ENCODE measurements at regions not wholly inside any gene's neighbourhood (a gene's known extent, or its start where the extent isn't known, plus 50 kb on each side); places are given as distances from the start of the nearest gene placed in this dataset.

DNA sequence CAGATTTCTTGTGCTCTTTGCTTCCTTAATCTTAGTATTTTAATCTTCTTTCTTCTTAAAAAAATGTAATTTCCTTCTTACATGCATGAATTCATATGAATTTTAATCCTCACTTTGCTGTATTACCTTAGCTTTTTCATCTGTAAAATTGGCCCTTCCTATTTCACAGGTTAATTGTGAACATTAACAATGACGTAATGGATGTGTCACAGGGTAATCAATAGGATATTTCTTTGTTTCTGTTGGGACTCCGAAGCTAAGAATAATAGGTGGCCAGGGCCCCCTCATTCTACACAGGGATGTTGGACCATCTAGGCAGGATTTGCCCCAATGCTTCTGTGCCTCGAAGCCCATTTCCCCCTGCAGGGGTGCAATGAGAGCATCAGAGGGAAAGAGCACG lies 187.4 kb upstream of the NFIB start:
- H3K9me3 Mint-ChIP-seq, result peaks cover 2 to 3% of the 10 kb centered on the region in 2 donors
- H3K36me3 Mint-ChIP-seq, result no peaks in the 10 kb centered on the region
- H3K27ac Mint-ChIP-seq, result no peak overlapping the region
- H3K4me3 Mint-ChIP-seq, result no peak overlapping the region
- ATAC-seq (replicated peaks), result no peak
- H3K27me3 Mint-ChIP-seq, result peaks cover 5 to 6% of the 10 kb centered on the region in 2 donors
- DNase-seq, result no peak
- H3K4me1 Mint-ChIP-seq, result peaks cover 0 to 5% of the 10 kb centered on the region in 2 donors

DNA sequence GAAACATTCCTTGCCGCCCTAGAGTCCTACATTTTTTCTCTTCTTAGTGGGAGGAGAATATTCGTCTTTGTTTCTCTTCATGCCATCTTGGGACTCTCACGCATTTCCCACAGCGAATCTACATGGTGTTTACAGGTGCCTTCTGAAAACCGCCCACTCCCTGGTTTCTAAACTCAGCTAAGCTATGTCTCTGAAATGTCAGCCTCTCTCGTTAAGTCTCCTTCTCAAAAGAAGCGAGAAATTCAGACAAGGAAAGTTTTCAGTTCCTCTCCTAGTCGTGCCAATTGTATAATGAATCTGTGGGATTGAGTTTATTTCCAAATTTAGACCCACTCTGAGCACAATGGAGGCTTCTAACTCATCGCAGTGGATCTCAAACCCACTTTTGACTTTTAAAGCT lies 186.8 kb upstream of the NFIB start:
- H3K9me3 Mint-ChIP-seq, result peaks cover 2 to 3% of the 10 kb centered on the region in 2 donors
- ATAC-seq (replicated peaks), result peak; percentile 27 to 31

DNA sequence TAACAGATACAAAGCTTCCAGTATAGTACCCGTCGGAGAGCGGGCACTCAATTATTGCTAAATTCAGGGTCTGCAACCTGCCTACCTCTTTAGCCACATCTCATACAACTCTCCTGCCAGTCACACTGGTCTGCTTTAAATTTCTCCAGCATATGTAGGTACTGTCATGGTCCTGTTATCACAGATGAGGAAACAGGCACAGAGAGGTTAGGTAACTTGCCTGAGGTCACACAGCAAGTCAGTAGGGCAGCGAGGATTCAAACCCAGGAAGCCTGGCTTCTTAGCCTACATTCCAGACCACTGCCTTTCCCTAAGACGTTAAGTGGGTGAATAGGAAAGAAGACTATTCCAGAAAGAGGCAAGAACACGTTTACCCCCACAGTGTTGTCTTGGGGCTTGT lies 186.0 kb upstream of the NFIB start:
- Mint-ChIP-seq H3K9me3 (peaks cover 2 to 3% of the 10 kb centered on the region in 2 donors), H3K27ac (no peak overlapping the region), H3K36me3 (no peaks in the 10 kb centered on the region), H3K27me3 (peaks cover 3 to 5% of the 10 kb centered on the region in 2 donors), H3K4me1 (peaks cover 0 to 5% of the 10 kb centered on the region in 2 donors), H3K4me3 (no peak overlapping the region)
- DNase-seq, result no peak
- no peak for ATAC-seq (replicated peaks)

More for the DNA sequence above, 186.8 kb upstream of the NFIB start:
- H3K27ac Mint-ChIP-seq, result no peak overlapping the region
- H3K36me3 Mint-ChIP-seq, result no peaks in the 10 kb centered on the region
- no peak overlapping the region for H3K4me3 Mint-ChIP-seq
- peaks cover 3 to 5% of the 10 kb centered on the region in 2 donors for H3K27me3 Mint-ChIP-seq
- H3K4me1 Mint-ChIP-seq, result peaks cover 0 to 5% of the 10 kb centered on the region in 2 donors
- no peak for DNase-seq

DNA sequence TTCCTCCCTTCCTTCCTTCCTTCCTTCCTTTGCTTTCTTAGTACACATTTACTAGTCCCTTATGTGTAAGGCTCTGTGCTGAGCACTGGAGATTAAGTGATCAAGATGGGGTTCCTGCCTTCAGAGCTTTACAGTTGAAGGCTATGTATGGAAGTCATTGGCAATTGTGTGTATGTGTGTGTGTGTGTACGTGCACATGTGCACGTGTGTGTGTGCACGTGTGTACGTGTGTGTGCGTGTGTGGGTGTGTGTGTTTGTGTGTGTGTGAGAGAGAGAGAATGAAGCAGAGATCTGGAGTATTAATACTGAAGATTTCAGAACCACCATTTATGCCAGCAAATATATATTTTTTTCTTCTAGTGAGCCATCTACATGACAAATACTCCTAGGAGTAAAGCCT lies 184.9 kb upstream of the NFIB start:
- Mint-ChIP-seq H3K4me1 (peaks cover 0 to 5% of the 10 kb centered on the region in 2 donors), H3K36me3 (no peaks in the 10 kb centered on the region), H3K27ac (no peak overlapping the region), H3K4me3 (no peak overlapping the region), H3K9me3 (peaks cover 2 to 3% of the 10 kb centered on the region in 2 donors), H3K27me3 (peaks cover 3 to 9% of the 10 kb centered on the region in 2 donors)
- no peak for DNase-seq
- no peak for ATAC-seq (replicated peaks)

DNA sequence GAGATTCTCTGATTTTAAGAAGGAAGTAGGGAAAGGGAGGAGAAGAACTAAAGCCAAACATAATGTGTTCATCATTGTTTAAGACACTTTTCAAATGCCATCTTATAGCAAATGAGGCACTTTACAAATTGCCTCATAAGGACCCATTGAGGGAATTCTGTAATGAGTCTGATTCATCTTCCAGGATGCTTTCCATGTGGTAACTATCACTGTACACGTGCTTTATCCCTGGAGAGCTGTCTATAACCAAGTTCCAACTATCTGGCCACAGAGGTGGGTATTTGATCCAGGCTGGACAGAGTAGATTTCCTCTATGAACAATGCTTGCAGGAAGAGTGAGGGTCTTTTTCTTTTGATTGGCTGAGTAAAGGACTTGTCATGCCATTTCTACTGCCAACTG lies 183.5 kb upstream of the NFIB start:
- Mint-ChIP-seq H3K36me3 (no peaks in the 10 kb centered on the region), H3K9me3 (peaks cover 0 to 3% of the 10 kb centered on the region in 2 donors)

DNA sequence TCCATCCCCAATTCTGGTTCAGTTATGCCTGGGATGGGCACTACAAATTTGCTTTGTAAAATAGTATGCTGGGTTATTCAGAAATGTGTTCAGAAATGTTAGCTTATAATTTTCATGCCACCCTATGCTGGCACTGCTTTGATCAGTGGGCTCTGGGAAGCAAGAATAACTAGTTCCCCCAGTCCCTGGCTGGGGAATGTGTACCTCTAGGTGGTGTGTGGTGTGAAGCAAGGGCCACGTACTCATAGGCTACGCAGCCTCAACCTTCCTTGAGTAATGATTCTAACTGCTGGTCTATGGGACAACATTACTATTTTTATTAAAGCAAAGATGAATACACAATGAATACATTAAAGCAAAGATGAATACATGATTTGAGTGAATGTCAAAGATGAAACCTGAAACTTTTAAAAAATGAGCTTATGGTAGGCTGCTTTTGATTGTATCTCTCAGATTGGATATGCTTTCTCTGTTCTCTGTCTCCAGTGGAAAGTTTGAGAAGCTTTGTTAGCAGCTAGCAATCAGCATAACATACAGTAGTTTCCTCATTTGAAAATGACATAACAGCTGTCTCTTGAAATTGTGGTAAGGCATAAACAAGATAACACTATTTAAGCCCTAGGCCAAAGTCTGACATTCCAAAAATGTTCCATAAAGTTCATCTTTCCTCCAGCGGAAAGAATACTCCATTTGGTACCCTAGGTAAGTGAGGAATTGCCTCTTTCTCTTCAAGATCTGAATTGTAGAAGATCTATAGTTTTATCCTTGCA lies 174.7 kb upstream of the NFIB start:
- H3K36me3 Mint-ChIP-seq, result no peaks in the 10 kb centered on the region
- peaks cover 0 to 5% of the 10 kb centered on the region in 2 donors for H3K27me3 Mint-ChIP-seq
- H3K4me3 Mint-ChIP-seq, result no peak overlapping the region
- H3K27ac Mint-ChIP-seq, result no peak overlapping the region
- peaks cover 0 to 1% of the 10 kb centered on the region in 2 donors for H3K9me3 Mint-ChIP-seq
- ATAC-seq (replicated peaks), result no peak
- no peaks in the 10 kb centered on the region for H3K4me1 Mint-ChIP-seq
- no peak for DNase-seq

More for the DNA sequence above, 183.5 kb upstream of the NFIB start:
- DNase-seq, result no peak
- Mint-ChIP-seq H3K4me3 (no peak overlapping the region), H3K27ac (no peak overlapping the region), H3K4me1 (peaks cover 0 to 5% of the 10 kb centered on the region in 2 donors), H3K27me3 (peaks cover 3 to 9% of the 10 kb centered on the region in 2 donors)
- ATAC-seq (replicated peaks), result no peak

DNA sequence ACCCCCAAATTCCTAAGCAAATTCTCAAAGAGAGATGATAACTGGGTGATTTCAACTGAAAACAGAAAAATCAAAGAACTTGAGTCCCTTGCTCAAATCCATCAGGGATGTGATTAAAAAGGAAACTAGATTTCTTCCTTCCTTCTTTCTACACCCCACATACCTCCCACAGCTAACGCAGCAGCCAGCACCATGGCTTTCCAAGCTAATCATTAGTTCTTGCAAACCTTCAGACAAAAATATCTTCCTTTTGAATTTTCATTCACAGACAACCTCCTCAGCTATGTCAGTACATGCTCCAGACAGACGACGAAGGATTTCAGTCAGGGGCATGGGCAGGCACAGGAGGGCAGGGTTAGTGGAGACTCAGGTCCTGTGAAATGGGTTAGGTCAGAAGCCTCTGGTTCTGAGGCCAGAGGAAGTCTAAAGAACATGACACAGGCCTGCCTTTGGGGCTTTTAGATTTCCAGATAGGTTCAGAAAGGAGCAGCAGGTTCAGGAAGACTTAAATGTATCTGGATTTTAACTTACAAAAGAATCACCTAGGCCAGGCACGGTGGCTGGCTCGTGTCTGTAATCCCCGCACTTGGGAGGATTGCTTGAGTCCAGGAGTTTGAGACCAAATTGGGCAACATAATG lies 173.7 kb upstream of the NFIB start:
- H3K4me3 Mint-ChIP-seq, result no peak overlapping the region
- no peak overlapping the region for H3K27ac Mint-ChIP-seq
- no peaks in the 10 kb centered on the region for H3K4me1 Mint-ChIP-seq
- ATAC-seq (replicated peaks) (no peak), DNase-seq (no peak)
- H3K9me3 Mint-ChIP-seq, result peaks cover 0 to 1% of the 10 kb centered on the region in 2 donors
- H3K36me3 Mint-ChIP-seq, result no peaks in the 10 kb centered on the region
- H3K27me3 Mint-ChIP-seq, result peaks cover 0 to 5% of the 10 kb centered on the region in 2 donors

DNA sequence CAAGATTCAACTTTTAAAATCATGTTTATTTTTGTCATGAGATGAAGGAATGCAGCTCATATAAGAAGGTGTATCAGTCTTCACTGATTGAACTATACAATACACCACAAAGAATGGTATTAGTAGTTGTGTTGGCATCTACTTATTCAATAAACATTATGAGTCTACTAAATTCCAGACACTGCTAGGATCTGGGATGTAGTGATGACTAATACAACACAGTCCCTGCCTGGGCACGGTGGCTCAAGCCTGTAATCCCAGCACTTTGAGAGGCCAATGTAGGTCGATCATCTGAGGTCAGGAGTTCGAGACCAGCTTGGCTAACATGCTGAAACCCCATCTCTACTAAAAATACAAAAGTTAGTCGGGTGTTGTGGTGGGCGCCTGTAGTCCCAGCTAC lies 171.4 kb upstream of the NFIB start:
- DNase-seq, result no peak
- no peak for ATAC-seq (replicated peaks)
- Mint-ChIP-seq H3K9me3 (no peaks in the 10 kb centered on the region), H3K36me3 (no peaks in the 10 kb centered on the region), H3K4me3 (no peak overlapping the region), H3K27ac (no peak overlapping the region), H3K27me3 (peaks cover 0 to 8% of the 10 kb centered on the region in 2 donors), H3K4me1 (no peaks in the 10 kb centered on the region)

DNA sequence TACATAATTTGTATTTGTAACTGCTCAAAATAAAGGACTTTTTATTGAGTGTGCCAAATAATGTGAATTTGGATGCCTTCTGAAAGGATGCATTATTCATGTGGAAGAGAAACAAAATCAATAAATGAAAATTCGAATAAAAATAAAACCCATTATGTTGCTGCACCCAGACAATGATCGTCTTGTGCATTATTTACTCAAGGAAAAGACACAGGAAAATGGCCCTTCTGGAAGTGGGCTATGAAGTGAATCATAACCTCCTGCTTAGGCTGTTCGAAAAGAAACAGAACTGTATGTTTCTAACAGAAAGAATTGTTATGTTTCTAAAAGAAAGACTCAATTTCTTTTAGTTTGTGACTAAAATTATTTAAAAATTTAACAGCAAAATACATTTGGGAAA lies 168.9 kb upstream of the NFIB start:
- H3K27me3 Mint-ChIP-seq, result peaks cover 8 to 11% of the 10 kb centered on the region in 2 donors
- DNase-seq (no peak), ATAC-seq (replicated peaks) (no peak)
- H3K36me3 Mint-ChIP-seq, result no peaks in the 10 kb centered on the region
- H3K9me3 Mint-ChIP-seq, result no peaks in the 10 kb centered on the region
- H3K27ac Mint-ChIP-seq, result no peak overlapping the region
- H3K4me3 Mint-ChIP-seq, result no peak overlapping the region
- no peaks in the 10 kb centered on the region for H3K4me1 Mint-ChIP-seq

DNA sequence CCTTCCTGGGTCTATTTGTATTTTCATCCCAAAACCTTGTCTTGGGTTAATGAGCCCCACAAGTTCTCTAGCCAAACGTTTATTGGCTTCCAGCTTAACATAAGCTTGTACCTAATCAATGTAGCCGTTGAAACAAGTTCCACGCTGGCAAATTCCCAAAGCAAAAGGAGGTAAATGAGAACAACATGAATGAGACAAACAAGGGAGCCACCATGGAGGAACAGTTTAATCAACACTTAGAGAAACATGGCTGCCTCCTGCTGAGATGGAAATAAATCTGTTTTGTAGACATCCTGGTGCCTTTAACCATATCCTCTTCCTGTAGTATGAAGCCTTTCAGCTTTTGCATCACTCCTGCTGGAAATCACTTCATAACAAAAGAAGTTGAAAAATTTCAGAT lies 166.6 kb upstream of the NFIB start:
- ATAC-seq (replicated peaks), result no peak
- no peaks in the 10 kb centered on the region for H3K9me3 Mint-ChIP-seq
- no peak overlapping the region for H3K27ac Mint-ChIP-seq
- H3K36me3 Mint-ChIP-seq, result no peaks in the 10 kb centered on the region
- H3K27me3 Mint-ChIP-seq, result peaks cover 3 to 11% of the 10 kb centered on the region in 2 donors
- DNase-seq, result no peak
- H3K4me3 Mint-ChIP-seq, result no peak overlapping the region
- no peaks in the 10 kb centered on the region for H3K4me1 Mint-ChIP-seq

DNA sequence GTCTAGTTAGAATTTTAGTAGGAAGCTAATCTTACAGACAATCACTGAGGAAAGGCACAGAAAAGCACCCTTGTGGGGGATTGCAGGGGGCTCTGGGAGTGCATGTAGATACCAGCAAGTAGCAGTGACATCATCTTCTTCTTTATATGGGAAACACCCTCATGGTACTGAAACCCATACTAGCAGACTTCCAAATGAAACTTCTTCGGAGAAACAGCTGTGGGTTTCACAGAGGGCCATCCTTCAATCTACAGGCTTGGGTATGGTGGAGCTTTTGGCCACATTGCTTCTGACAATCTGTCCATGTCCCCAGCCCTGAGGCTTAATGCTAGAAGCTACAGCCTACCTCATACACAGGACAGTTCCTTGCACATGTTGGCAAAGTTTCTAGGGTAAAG lies 165.2 kb upstream of the NFIB start:
- H3K27ac Mint-ChIP-seq, result no peak overlapping the region
- no peak overlapping the region for H3K4me3 Mint-ChIP-seq
- DNase-seq, result no peak
- no peaks in the 10 kb centered on the region for H3K9me3 Mint-ChIP-seq
- no peaks in the 10 kb centered on the region for H3K36me3 Mint-ChIP-seq
- ATAC-seq (replicated peaks), result no peak
- peaks cover 3 to 11% of the 10 kb centered on the region in 2 donors for H3K27me3 Mint-ChIP-seq
- no peaks in the 10 kb centered on the region for H3K4me1 Mint-ChIP-seq

DNA sequence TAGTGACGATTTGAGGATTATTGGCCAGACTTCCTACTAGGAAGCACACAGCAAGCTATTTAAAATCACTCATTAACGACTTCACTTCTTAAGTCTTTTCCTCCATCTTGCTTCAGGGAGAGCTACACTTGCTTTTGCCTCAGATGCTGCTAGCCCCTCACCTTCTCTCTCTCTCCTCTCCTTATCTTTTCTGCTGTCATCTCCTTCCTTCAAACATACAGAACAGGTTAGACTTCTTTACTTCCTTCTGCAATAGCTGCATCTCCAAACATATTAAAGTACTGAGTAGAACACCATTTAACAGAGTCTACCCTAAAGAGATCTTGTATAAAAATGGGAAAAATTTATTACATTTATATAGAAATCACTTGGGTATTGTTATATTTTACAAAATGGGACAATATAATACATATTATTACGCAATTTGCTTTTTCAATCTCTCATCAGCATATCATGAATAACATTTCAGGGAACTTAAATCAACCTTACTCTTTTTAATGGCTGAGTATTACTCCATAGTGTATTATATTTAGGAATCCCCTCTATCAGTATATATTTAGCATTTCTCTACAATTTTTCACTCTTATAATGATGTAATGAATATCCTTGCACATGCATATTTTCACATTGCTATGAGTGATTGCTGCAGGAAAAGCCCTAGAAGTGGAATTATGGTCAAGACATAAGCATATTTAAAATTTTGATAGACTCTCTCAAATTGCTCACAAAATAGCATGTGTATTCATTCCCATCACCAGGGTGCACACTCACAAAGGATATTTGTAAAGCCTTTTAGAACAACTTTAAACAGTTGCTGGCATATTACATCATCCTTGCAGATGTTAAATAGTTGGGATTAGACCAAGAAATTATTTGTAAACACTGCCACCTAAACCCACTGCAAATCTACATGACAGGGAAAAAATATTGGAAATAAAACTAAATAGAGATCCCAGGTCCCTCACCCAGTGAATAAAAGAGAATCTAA lies 164.5 kb upstream of the NFIB start:
- H3K27me3 Mint-ChIP-seq, result peaks cover 3 to 11% of the 10 kb centered on the region in 2 donors
- no peak for DNase-seq
- H3K9me3 Mint-ChIP-seq, result no peaks in the 10 kb centered on the region
- no peaks in the 10 kb centered on the region for H3K4me1 Mint-ChIP-seq
- no peak overlapping the region for H3K4me3 Mint-ChIP-seq
- no peaks in the 10 kb centered on the region for H3K36me3 Mint-ChIP-seq
- no peak overlapping the region for H3K27ac Mint-ChIP-seq
- ATAC-seq (replicated peaks), result no peak

DNA sequence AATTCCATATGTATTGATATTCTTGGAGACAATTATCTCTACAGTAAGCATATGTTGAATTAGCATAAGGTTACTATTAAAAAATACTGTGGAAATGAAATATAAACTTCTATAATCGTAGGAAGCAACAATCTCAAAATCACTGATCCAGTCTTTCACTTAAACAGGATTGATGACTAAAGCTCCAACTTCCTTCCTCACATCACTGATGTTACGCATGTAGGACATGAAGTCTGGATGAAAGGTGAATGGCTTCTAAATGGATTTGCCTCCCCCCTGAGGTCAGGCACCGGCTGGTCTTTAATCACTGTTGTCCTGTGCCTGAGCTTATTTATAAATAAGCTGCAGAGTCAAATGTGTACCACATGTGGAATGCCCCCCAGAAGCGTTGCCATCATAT lies 157.1 kb upstream of the NFIB start:
- H3K4me3 Mint-ChIP-seq, result no peak overlapping the region
- no peaks in the 10 kb centered on the region for H3K36me3 Mint-ChIP-seq
- ATAC-seq (replicated peaks) (no peak), DNase-seq (no peak)
- no peaks in the 10 kb centered on the region for H3K4me1 Mint-ChIP-seq
- no peaks in the 10 kb centered on the region for H3K9me3 Mint-ChIP-seq
- peaks cover 0 to 3% of the 10 kb centered on the region in 2 donors for H3K27me3 Mint-ChIP-seq
- H3K27ac Mint-ChIP-seq, result no peak overlapping the region

DNA sequence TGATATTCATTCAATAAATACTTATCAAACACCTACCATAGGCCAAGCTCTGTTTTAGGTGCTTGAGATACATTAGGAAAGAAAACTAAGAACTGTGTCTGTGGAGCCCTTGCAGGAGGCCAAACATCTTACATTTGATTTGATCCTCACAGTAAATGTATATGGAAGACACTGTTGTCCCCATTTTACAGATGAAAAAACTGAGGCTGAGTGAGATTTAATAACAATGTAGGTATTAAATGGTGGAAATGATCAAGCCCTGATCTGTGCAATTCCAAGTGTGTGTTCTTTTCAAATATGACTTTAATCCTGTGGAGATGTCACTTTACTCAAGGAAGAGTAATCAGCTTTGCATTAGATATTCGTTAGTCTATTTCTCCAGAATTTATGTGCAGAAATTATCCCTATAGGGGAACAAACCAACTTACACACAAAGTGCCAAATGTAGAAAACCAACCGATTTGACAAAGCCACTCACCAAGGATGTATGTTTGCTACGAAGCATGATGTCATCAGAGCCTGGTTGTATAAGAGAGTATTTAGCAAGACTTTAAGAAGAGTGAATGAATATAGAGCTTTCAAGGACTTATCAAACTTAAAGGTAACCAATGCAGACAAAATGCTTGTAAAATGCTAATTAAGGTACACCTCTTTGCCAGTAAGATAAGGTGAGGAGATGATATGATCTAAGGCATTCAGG lies 153.9 kb upstream of the NFIB start:
- ATAC-seq (replicated peaks), result no peak

More for the DNA sequence above, 153.9 kb upstream of the NFIB start:
- H3K4me3 Mint-ChIP-seq, result no peak overlapping the region
- H3K27me3 Mint-ChIP-seq, result peaks cover 0 to 3% of the 10 kb centered on the region in 2 donors
- H3K4me1 Mint-ChIP-seq, result no peaks in the 10 kb centered on the region
- no peak for DNase-seq
- no peaks in the 10 kb centered on the region for H3K9me3 Mint-ChIP-seq
- H3K27ac Mint-ChIP-seq, result no peak overlapping the region
- H3K36me3 Mint-ChIP-seq, result no peaks in the 10 kb centered on the region
